HG03565 (cell line): ENCODE measurements at regions not wholly inside any gene's neighbourhood (a gene's known extent, or its start where the extent isn't known, plus 50 kb on each side); places are given as distances from the start of the nearest gene placed in this dataset.
"Not testable (repeated sequence)": the region's sequence is repeated elsewhere in the genome, so short reads cannot be mapped to it uniquely, and the experiment has no call there.

Experiments used
- ATAC-seq: cut with Tn5 transposase; IDR thresholded peaks from one replicate; pipeline ENCODE4 v1.9.1; 2021; ENCODE audit warnings: mild to moderate bottlenecking, moderate library complexity; ENCODE audit not compliant: unreplicated experiment

- no peak for ATAC-seq
Measured at GRCh38 chr5:75848077-75848476, 130.8 kb upstream of the POC5 start.

- ATAC-seq = peak; percentile 89
Measured at GRCh38 chr5:75847561-75848021, 130.4 kb upstream of the POC5 start.

- no peak for ATAC-seq
Measured at GRCh38 chr5:75844301-75844700, 127.1 kb upstream of the POC5 start.

GRCh38 chr5:75843319-75843718 is 126.1 kb upstream of the POC5 start:
- no peak for ATAC-seq

GRCh38 chr5:75839547-75839946 is 122.3 kb upstream of the POC5 start:
- no peak for ATAC-seq

GRCh38 chr5:75837258-75837841 is 120.1 kb upstream of the POC5 start:
- ATAC-seq = no peak

GRCh38 chr5:75831561-75831960 is 114.3 kb upstream of the POC5 start:
- ATAC-seq = no peak

- no peak for ATAC-seq
Measured at GRCh38 chr5:75828029-75828428, 110.8 kb upstream of the POC5 start.

GRCh38 chr5:75824323-75824722 is 107.1 kb upstream of the POC5 start:
- ATAC-seq = peak; percentile 48

GRCh38 chr5:75823811-75824210 is 106.6 kb upstream of the POC5 start:
- ATAC-seq = peak; percentile 13

GRCh38 chr5:75818661-75819060 is 101.4 kb upstream of the POC5 start:
- ATAC-seq = no peak

GRCh38 chr5:75799695-75800094 is 82.5 kb upstream of the POC5 start:
- not testable (repeated sequence) for ATAC-seq

- ATAC-seq = not testable (repeated sequence)
Measured at GRCh38 chr5:75769338-75769737, 52.1 kb upstream of the POC5 start.
